Heart left ventricle (tissue), 13 donors: ENCODE measurements at regions not wholly inside any gene's neighbourhood (a gene's known extent, or its start where the extent isn't known, plus 50 kb on each side); places are given as distances from the start of the nearest gene placed in this dataset.

Experiments
- POLR2A ChIP-seq, 2 donors: fragments of 450-650 bp; IDR thresholded peaks; one replicate each; pipeline ENCODE4 v1.6.1; 2017; ENCODE audit warnings: antibody characterized with exemption in 2 of 2, mild to moderate bottlenecking in 2 of 2, moderate library complexity in 2 of 2
- TF ChIP-seq, protein P1 (sequence below), 12 donors: fragments of 200-600 bp; sonication (generic) in 4 of 12; IDR thresholded peaks; one replicate each; pipeline versions ENCODE4 v1.5.0 to v1.8.0; 2018 to 2022; ENCODE audit warnings: antibody characterized with exemption in 12 of 12, mild to moderate bottlenecking in 5 of 12
- donor health status: ischemic (EF 13 %, LVEDD 7.1; RV severe dilation, severe dysfunction).
- donor health status: DM: no; HTN: yes; CAD: no.
- donor health status: DM: no; HTN: no; CAD: no.
- donor health status: ischemic (EF 25% LVEDD 6.9; RV normal size, moderate dysfunction).
- donor health status: ischemic (EF 25% LVEDD 5.7; RV mildly dilated, moderate dysfunction).
- donor health status: ischemic (EF 35%, LVEDD 5.7; RV mildly dilated, moderate dysfunction).
- donor health status: nonischemic (EF 11% LVEDD 7.7; RV severe dilation, severe dysfunction).
- donor health status: DM: yes; HTN: yes; CAD: no.
- donor health status: PGD.
- donor health status: ischemic (EF 29% LVEDD 5.4; RV normal size, mild dysfunction).
- donor health status: nonischemic (EF 23%, LVEDD 6.1; RV moderate dilation, normal function).

DNA sequence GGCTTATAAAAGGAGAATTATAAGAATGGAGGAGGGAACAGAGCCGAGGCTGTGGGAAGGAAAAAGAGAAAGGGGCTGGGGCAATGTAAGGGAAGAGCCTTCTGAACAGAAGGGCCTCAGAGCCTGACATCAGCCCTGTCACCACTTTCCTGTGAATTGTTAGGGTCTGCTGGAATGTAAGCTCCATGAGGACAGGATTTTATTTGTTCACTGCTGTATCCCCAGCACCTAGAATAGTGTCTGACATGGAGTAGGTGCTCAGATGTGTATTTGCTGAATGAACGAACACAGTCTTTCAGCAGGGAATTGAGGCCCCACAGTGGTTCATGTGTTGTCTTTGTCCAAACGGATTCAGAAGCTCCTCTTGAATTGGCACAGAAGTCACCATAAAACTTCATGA lies 251.5 kb downstream of the OPA1 start:
- TF ChIP-seq, protein P1, sequence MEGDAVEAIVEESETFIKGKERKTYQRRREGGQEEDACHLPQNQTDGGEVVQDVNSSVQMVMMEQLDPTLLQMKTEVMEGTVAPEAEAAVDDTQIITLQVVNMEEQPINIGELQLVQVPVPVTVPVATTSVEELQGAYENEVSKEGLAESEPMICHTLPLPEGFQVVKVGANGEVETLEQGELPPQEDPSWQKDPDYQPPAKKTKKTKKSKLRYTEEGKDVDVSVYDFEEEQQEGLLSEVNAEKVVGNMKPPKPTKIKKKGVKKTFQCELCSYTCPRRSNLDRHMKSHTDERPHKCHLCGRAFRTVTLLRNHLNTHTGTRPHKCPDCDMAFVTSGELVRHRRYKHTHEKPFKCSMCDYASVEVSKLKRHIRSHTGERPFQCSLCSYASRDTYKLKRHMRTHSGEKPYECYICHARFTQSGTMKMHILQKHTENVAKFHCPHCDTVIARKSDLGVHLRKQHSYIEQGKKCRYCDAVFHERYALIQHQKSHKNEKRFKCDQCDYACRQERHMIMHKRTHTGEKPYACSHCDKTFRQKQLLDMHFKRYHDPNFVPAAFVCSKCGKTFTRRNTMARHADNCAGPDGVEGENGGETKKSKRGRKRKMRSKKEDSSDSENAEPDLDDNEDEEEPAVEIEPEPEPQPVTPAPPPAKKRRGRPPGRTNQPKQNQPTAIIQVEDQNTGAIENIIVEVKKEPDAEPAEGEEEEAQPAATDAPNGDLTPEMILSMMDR (IDR thresholded peaks at IDR 0.05): no peak
- TF ChIP-seq POLR2A (IDR thresholded peaks at IDR 0.05): no peak
